HG03196 (cell line): ENCODE measurements at regions not wholly inside any gene's neighbourhood (a gene's known extent, or its start where the extent isn't known, plus 50 kb on each side); places are given as distances from the start of the nearest gene placed in this dataset.
A peak's percentile ranks its signal among the peaks of the same experiment; 100 is the strongest.

Source experiments
- ATAC-seq: cut with Tn5 transposase; IDR thresholded peaks from one replicate; pipeline ENCODE4 v1.9.1; 2021; ENCODE audit not compliant: unreplicated experiment

DNA sequence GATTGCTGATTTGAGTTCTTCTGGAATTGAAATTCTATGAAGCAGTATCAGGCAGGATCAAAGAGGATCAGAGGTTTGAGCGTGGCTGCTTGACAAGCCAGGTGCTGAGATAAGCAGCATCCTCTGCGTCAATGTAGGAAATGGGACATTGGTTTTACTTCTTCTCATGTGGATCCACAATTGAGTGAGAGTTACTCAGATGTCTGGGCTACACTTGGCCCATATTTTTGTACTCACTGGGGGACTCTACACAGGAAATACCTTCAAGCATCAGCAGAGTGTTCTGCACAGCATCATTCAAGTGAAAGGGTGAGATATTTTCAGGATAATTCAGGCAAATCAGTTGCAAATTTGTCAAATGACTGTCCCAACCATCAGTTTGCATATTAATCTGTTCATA is 613.9 kb upstream of the ARID1B start:
- no peak for ATAC-seq

GRCh38 chr6:156161471-156161870 is 615.7 kb upstream of the ARID1B start:
- ATAC-seq: no peak

GRCh38 chr6:156160795-156161165 is 616.4 kb upstream of the ARID1B start:
- ATAC-seq: no peak

DNA sequence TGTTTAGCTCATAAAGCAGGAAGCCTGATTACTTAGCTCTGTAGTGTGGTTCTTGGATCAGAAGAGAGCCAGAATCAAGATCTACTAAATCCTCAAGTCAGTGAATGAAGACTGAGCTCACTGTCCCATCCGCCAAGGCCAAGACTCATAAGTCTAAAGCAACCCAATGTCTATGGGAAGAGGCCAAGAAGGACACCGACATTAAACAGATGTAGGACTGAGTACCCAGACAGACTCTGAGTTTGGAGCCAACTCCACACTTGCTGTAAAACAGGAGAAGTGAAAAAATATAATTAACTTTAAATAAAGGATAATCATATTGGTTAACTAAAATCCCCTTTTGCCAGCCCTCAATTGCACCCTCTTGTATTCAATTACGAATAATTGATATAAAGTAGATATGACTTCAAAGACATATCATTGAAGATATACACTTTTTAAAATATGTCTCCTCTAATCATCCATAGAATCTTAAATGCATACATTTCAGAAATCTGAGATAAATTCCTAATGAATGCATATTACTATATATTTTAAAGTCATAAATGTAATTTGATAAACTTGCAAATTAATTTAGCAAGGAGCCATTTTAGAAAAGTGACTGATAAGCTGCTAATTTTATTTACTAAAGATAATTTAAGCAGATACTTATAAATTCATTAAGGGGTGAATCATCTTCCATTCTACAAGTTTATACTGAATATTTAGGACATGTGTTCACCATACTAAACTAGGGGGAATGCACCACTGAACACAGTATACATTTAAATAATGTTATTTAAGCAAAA is 617.0 kb upstream of the ARID1B start:
- no peak for ATAC-seq

- ATAC-seq: no peak
Observed at GRCh38 chr6:156154896-156155295, 622.3 kb upstream of the ARID1B start.

GRCh38 chr6:156150391-156150790 is 626.8 kb upstream of the ARID1B start:
- ATAC-seq: no peak

GRCh38 chr6:156146891-156147290 is 630.3 kb upstream of the ARID1B start:
- no peak for ATAC-seq

DNA sequence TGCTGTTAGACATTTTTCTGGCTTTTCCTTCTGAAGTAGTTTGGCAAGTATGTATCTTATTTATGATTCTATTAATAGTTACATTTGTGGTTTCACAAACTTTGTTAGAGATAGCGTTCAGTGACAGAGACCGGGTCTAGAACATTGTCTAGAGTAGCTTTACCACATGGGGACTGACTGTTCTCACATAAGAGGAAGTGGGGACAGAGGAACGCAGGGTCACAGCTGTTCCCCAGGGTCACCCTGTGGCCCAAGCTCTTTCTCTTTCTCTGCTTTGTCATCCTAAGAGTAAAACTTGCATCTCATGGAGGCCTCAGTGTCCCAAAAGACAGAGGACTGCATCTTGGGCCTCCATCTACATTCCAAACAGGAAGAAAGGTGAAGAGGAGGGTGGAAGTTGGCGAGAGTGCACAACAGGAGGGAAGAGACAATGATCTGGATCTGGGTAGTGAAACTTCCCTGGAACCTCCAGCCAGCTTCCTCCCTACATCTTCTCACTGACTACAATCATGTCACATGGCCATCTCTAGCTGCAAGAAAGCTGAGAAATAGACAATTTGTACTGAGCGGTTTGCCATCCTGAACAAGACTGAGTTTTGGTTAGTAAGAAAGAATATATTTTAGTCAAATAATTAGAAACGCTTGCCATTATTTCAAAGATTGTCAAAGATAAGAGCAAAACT is 645.8 kb upstream of the ARID1B start:
- peak; percentile 94 for ATAC-seq

DNA sequence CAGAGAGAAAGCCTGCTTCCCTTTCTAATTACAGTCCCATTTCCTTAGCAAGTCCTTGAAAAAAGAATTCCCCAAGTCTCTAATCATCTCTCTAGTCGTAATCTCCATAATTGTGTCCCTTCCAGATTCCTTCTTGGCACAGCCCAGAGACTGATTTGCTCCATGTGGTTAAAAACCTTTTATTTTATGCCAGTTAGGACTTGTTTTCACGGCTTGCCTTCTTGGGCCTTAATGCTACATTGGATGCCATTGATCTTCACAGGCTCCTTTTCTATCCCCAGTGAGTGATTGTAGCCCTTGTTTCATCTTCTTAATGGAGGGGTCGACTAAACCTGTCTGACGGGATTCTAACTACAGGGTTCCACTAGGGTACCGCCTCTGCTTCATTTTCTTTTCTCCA is 650.6 kb upstream of the ARID1B start:
- no peak for ATAC-seq

DNA sequence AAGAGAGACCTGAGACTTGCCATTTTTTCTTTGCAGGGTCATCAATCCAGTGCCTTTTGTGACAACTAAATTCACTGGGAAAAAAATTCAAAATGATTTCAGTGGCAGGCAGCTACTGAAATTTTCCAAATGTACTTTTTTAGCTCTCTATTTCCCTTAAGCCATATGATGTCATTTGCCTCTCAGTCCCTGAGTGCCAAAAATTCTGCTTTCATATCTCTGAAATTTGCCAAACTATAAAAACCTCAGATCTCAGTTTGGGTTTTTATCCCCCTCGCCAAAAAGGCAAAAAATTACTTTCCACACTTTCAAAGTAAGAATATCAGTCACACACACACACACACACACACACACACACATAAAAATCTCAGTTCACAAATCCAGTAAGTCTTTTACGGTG is 651.3 kb upstream of the ARID1B start:
- no peak for ATAC-seq

- no peak for ATAC-seq
Observed at GRCh38 chr6:156123731-156124130, 653.4 kb upstream of the ARID1B start.

- no peak for ATAC-seq
Observed at GRCh38 chr6:156121973-156122372, 655.2 kb upstream of the ARID1B start.

GRCh38 chr6:156114541-156114940 is 658.9 kb upstream of the NOX3 start:
- ATAC-seq: no peak

DNA sequence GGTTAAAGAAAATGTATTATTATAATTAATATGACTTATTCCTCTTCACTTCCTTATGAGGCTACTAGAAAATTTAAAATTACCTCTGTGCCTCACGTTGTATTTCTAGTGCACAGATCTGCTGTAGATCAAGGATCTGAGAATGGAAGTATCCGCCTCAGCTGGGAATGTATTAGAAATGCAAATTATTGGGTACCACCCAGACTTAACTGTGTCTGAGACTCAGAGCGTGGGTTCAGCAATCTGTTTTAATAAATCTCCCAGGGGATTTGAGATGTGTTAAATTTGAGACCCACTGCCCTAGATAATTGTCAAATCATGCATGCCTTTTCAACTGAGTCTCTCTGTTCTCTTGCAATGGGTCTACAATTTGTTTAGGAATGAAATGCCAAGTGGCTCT is 658.0 kb upstream of the NOX3 start:
- ATAC-seq: no peak

DNA sequence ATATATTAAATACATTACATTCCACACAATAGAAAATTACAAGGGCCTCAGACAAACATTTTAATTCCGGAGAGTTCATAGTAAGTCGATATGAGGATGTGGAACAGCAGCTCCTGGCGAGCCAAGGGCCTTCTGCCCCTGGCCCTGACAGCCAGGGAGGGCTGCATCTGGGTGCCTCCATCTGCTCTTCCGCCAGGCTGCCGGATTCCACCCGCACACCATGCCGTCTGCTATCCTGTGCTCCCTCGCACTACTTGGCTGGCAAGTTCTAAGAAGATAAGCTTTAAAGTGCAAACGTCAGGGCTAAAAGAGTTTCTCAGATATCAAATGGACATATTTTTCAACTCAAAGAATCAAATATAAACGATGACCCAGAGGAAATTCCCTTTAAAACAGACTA is 656.3 kb upstream of the NOX3 start:
- ATAC-seq: no peak

DNA sequence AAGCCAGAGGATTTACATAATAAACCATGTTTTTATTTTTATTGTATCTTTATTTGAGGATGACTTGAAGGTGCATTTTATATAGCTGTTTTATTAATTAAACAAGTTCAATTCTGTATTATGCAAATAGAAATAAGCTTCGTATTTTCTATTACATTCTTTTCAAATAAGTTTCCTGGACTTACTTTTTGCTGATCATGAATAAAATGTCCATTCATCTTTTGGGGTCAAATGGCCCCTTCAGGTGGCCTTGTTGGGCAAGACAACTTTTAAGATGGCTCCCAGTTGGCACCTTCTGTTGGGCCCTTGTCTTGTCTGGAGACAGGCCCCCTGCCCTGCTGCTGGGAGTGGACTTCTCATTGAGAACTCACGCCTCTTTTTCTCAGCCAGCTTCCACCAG is 654.6 kb upstream of the NOX3 start:
- ATAC-seq: no peak

GRCh38 chr6:156109713-156110112 is 654.1 kb upstream of the NOX3 start:
- no peak for ATAC-seq

GRCh38 chr6:156107624-156108101 is 652.0 kb upstream of the NOX3 start:
- no peak for ATAC-seq

GRCh38 chr6:156102129-156102528 is 646.5 kb upstream of the NOX3 start:
- ATAC-seq: no peak

DNA sequence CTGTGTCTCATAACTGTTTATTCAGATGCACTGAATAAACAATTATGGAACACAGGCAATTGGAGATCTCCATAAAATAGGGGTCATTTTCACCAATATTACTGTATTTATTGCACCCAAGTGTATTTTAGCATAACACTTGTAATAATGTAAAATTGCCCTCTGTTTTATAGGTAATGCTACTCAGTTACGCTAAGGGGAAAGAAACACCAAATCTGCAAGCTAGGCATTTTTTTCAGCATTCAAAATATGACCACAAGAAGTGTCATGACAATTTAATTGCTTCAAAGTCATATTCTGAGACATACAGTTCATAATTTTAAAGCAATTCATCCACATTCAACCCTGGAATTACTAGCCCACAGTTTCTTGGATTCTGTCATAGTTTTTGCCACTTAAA is 643.2 kb upstream of the NOX3 start:
- no peak for ATAC-seq

DNA sequence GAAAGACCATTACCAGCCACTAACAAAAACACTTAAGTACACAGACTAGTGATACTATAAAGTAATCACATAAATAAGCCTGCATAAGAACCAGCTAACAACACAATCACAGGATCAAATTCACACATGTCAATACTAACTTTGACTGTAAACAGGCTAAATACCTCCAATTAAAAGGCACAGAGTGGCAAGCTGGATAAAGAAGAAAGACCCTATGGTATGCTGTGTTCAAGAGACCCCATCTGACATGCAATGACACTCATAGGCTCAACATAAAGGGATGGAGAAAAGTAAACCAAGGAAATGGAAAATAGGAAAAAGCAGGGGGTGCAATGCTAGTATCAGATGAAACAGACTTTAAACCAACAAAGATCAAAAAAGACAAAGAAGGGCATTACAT is 631.8 kb upstream of the NOX3 start:
- ATAC-seq: no peak

GRCh38 chr6:156082012-156082411 is 626.4 kb upstream of the NOX3 start:
- no peak for ATAC-seq

GRCh38 chr6:156080371-156080770 is 624.7 kb upstream of the NOX3 start:
- no peak for ATAC-seq
